ENCODE measurements at regions not wholly inside any gene's neighbourhood (a gene's known extent, or its start where the extent isn't known, plus 50 kb on each side); places are given as distances from the start of the nearest gene placed in this dataset.

DNA sequence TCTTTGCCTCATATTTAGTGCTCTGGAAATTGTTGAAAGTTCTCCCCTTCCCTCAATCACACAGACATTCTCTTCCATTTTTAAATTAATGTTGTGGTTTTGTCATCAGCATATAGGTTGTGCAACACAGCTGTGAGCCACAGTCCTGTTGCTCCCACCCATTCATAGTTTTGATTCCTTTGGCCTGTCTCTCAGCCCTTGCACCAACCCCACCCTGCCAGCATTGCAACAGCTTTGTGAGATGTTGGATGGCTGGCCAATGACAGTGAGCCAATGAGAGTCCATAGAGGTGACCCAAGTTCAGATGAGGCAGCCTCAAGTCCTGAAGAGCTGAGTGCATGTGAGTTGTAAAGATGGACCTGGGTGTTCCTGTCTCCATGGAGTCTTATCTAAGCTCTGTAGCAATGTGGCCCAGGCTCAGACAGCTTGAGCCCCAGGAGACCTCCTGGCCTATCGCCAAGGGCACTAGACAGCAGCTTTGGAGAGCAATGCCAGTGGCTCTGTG lies 775.5 kb downstream of the RNF144A start (continued):
- TF ChIP-seq, protein P1, sequence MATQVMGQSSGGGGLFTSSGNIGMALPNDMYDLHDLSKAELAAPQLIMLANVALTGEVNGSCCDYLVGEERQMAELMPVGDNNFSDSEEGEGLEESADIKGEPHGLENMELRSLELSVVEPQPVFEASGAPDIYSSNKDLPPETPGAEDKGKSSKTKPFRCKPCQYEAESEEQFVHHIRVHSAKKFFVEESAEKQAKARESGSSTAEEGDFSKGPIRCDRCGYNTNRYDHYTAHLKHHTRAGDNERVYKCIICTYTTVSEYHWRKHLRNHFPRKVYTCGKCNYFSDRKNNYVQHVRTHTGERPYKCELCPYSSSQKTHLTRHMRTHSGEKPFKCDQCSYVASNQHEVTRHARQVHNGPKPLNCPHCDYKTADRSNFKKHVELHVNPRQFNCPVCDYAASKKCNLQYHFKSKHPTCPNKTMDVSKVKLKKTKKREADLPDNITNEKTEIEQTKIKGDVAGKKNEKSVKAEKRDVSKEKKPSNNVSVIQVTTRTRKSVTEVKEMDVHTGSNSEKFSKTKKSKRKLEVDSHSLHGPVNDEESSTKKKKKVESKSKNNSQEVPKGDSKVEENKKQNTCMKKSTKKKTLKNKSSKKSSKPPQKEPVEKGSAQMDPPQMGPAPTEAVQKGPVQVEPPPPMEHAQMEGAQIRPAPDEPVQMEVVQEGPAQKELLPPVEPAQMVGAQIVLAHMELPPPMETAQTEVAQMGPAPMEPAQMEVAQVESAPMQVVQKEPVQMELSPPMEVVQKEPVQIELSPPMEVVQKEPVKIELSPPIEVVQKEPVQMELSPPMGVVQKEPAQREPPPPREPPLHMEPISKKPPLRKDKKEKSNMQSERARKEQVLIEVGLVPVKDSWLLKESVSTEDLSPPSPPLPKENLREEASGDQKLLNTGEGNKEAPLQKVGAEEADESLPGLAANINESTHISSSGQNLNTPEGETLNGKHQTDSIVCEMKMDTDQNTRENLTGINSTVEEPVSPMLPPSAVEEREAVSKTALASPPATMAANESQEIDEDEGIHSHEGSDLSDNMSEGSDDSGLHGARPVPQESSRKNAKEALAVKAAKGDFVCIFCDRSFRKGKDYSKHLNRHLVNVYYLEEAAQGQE (IDR thresholded peaks at IDR 0.05; ENCODE audit: low read depth): no peak
- TF ChIP-seq POLR2AphosphoS5 (IDR thresholded peaks at IDR 0.05; ENCODE audit: low read depth, low read length): no peak
- no peak for TF ChIP-seq ZNF274 (IDR thresholded peaks at IDR 0.05; ENCODE audit: low read depth, low read length)
- TF ChIP-seq MAX (IDR thresholded peaks at IDR 0.05): no peak
- TF ChIP-seq RAD21 (IDR thresholded peaks at IDR 0.05; ENCODE audit: low read depth): no peak
- TF ChIP-seq ZBTB33 (IDR thresholded peaks at IDR 0.05; ENCODE audit: extremely low read depth, insufficient replicate concordance, low read length): no peak
- no peak for TF ChIP-seq SRF (IDR thresholded peaks at IDR 0.05; ENCODE audit: low read depth)
